ENCODE measurements at regions not wholly inside any gene's neighbourhood (a gene's known extent, or its start where the extent isn't known, plus 50 kb on each side); places are given as distances from the start of the nearest gene placed in this dataset.

DNA sequence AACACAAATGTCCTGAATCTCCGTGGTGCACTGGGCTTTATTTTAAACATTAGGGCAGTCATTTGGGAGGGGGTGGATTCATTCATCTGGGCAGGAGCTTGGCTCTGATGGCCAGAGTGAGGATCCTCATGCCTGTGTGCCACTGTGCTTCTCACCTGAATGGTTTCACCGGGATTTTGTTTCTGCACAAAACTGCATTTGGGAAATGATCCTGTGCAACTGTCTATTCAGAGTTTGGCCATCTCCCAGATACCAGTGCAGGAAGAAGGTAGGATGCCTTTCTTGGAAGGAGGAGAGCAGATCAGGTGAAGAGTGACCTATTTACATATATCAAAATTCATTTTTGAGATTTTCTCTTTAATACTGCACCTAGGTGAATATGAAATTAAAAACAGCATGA, 514.4 kb upstream of the SEMA6A start:
- no peaks in the 10 kb centered on the region for H3K79me2 ChIP-seq (ENCODE audit: control insufficient read depth, insufficient read depth, low read length)
- H3K27ac ChIP-seq (ENCODE audit: low read depth, low read length), result no peak overlapping the region
- H3K18ac ChIP-seq (ENCODE audit: low read length), result no peak overlapping the region
- no peak overlapping the region for H2BK120ac ChIP-seq (ENCODE audit: low read depth, low read length)
- no peak overlapping the region for H2BK5ac ChIP-seq (ENCODE audit: low read length)
- H3K27me3 ChIP-seq (ENCODE audit: insufficient read depth, low read length, poor library complexity), result no peaks in the 10 kb centered on the region
- H3K36me3 ChIP-seq (ENCODE audit: control insufficient read depth, insufficient read depth, low read length), result no peaks in the 10 kb centered on the region
- no peak overlapping the region for H3K4ac ChIP-seq (ENCODE audit: low read depth, low read length)
- H2BK15ac ChIP-seq (replicated peaks; ENCODE audit: low read depth), result peak overlapping the region; percentile 96
- H3K4me3 ChIP-seq (ENCODE audit: low read length), result no peak overlapping the region
- no peak overlapping the region for H4K8ac ChIP-seq (ENCODE audit: low read depth, low read length)
- H3K23ac ChIP-seq (ENCODE audit: low read length), result no peak overlapping the region
- H3K9ac ChIP-seq (ENCODE audit: low read length), result no peak overlapping the region
- no peak overlapping the region for H3K56ac ChIP-seq (ENCODE audit: low read length)
- no peak for DNase-seq
- H3K79me1 ChIP-seq (ENCODE audit: low read length), result no peaks in the 10 kb centered on the region
- no peak overlapping the region for H2AK5ac ChIP-seq (ENCODE audit: low read length)
- peaks cover 2% of the 10 kb centered on the region for H3K4me1 ChIP-seq (ENCODE audit: control insufficient read depth, low read depth, low read length)
- H3K4me2 ChIP-seq (ENCODE audit: low read length), result no peak overlapping the region
- no peak overlapping the region for H4K5ac ChIP-seq (ENCODE audit: low read length)
- no CpG with 5 or more reads among the region's 2 CpGs for WGBS (ENCODE audit: extremely low coverage, insufficient coverage, low lambda C conversion rate)

DNA sequence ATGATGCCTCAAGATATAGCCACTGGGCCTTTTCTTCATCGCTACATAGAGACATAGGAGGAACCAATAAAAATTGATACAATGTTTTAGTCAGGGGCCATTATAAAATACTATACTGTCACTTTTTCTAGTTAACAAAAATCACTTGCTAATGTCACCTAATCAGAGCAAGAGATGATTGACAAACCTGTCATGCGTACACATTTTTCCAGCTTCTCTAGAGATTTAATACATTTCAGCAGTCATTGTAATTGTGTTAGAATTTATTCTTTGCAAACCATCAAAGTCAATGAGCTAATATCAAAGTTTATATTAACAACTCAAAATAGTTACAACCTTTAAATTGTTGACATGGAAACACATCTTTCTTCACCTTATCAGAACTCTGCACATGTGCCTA, 513.6 kb upstream of the SEMA6A start:
- DNase-seq, result no peak
- Histone ChIP-seq H3K79me2 (ENCODE audit: control insufficient read depth, insufficient read depth, low read length) (no peaks in the 10 kb centered on the region), H3K27ac (ENCODE audit: low read depth, low read length) (no peak overlapping the region), H2BK5ac (ENCODE audit: low read length) (no peak overlapping the region), H3K23ac (ENCODE audit: low read length) (no peak overlapping the region), H3K79me1 (ENCODE audit: low read length) (no peaks in the 10 kb centered on the region), H4K8ac (ENCODE audit: low read depth, low read length) (no peak overlapping the region), H3K56ac (ENCODE audit: low read length) (no peak overlapping the region), H3K36me3 (ENCODE audit: control insufficient read depth, insufficient read depth, low read length) (no peaks in the 10 kb centered on the region), H4K5ac (ENCODE audit: low read length) (no peak overlapping the region), H2AK5ac (ENCODE audit: low read length) (no peak overlapping the region), H3K9ac (ENCODE audit: low read length) (no peak overlapping the region), H2BK15ac (replicated peaks; ENCODE audit: low read depth) (no peak overlapping the region), H3K4me2 (ENCODE audit: low read length) (no peak overlapping the region), H3K27me3 (ENCODE audit: insufficient read depth, low read length, poor library complexity) (no peaks in the 10 kb centered on the region), H3K4me3 (ENCODE audit: low read length) (no peak overlapping the region), H3K4me1 (ENCODE audit: control insufficient read depth, low read depth, low read length) (peaks cover 3% of the 10 kb centered on the region), H2BK120ac (ENCODE audit: low read depth, low read length) (no peak overlapping the region), H3K4ac (ENCODE audit: low read depth, low read length) (no peak overlapping the region), H3K18ac (ENCODE audit: low read length) (no peak overlapping the region)
- no CpG with 5 or more reads among the region's 2 CpGs for WGBS (ENCODE audit: extremely low coverage, insufficient coverage, low lambda C conversion rate)

DNA sequence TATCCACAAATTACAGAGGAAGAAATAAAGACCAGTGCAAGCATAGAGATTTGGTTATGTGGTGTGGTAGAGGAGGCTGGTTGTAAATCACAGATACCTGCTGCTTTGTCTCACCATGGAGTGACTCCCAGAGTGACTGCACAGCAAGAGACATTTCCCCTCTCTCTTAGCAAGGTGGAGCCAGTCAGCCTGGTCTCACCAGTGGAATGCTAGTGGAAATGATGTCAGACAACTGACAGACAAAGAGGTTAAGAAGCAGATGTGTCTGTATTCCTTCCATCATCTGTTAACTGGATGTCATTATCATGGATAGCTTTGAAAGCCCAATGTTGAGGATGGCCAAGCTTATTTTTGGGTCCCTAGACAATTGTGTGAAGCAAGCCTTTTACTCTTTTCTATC, 509.4 kb upstream of the SEMA6A start:
- Histone ChIP-seq H3K79me1 (ENCODE audit: low read length) (no peaks in the 10 kb centered on the region), H2BK5ac (ENCODE audit: low read length) (no peak overlapping the region), H2AK5ac (ENCODE audit: low read length) (no peak overlapping the region), H3K56ac (ENCODE audit: low read length) (peak overlapping the region; percentile 9), H3K23ac (ENCODE audit: low read length) (no peak overlapping the region), H2BK120ac (ENCODE audit: low read depth, low read length) (no peak overlapping the region), H3K4me1 (ENCODE audit: control insufficient read depth, low read depth, low read length) (peaks cover 3% of the 10 kb centered on the region), H3K4me3 (ENCODE audit: low read length) (no peak overlapping the region), H3K4ac (ENCODE audit: low read depth, low read length) (no peak overlapping the region), H3K27ac (ENCODE audit: low read depth, low read length) (no peak overlapping the region), H4K5ac (ENCODE audit: low read length) (no peak overlapping the region), H3K79me2 (ENCODE audit: control insufficient read depth, insufficient read depth, low read length) (no peaks in the 10 kb centered on the region), H2BK15ac (replicated peaks; ENCODE audit: low read depth) (no peak overlapping the region), H3K36me3 (ENCODE audit: control insufficient read depth, insufficient read depth, low read length) (no peaks in the 10 kb centered on the region), H3K18ac (ENCODE audit: low read length) (no peak overlapping the region), H4K8ac (ENCODE audit: low read depth, low read length) (no peak overlapping the region), H3K4me2 (ENCODE audit: low read length) (no peak overlapping the region), H3K27me3 (ENCODE audit: insufficient read depth, low read length, poor library complexity) (no peaks in the 10 kb centered on the region), H3K9ac (ENCODE audit: low read length) (no peak overlapping the region)
- peak; percentile 68 for DNase-seq

DNA sequence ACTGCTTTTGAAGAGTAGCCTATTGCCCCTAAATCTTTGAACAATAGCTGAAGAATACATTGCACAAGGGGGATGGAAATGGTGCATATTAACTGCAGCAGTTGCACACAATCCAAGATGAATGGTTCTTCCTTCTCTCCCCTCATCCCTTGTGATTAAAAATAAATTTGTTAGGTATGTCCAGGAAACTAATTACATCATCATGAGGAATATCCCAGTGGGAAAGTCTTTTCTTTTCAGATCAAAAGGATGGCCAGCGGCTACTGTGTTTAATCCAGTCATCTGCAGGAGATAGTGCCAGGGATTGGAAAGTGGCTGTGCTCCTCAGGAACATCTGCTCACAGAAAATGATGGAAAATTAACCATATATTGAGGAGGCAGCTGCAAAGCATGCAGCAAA, 508.4 kb upstream of the SEMA6A start:
- Histone ChIP-seq H3K36me3 (ENCODE audit: control insufficient read depth, insufficient read depth, low read length) (no peaks in the 10 kb centered on the region), H2BK120ac (ENCODE audit: low read depth, low read length) (no peak overlapping the region), H3K23ac (ENCODE audit: low read length) (no peak overlapping the region), H4K8ac (ENCODE audit: low read depth, low read length) (no peak overlapping the region), H3K9ac (ENCODE audit: low read length) (no peak overlapping the region), H2BK15ac (replicated peaks; ENCODE audit: low read depth) (peak overlapping the region; percentile 92), H3K4me1 (ENCODE audit: control insufficient read depth, low read depth, low read length) (peaks cover 3% of the 10 kb centered on the region), H3K4me3 (ENCODE audit: low read length) (no peak overlapping the region), H2AK5ac (ENCODE audit: low read length) (no peak overlapping the region), H3K18ac (ENCODE audit: low read length) (peak overlapping the region; percentile 32), H3K27me3 (ENCODE audit: insufficient read depth, low read length, poor library complexity) (no peaks in the 10 kb centered on the region), H2BK5ac (ENCODE audit: low read length) (no peak overlapping the region), H3K79me2 (ENCODE audit: control insufficient read depth, insufficient read depth, low read length) (no peaks in the 10 kb centered on the region), H3K4ac (ENCODE audit: low read depth, low read length) (no peak overlapping the region), H3K4me2 (ENCODE audit: low read length) (no peak overlapping the region), H4K5ac (ENCODE audit: low read length) (no peak overlapping the region), H3K56ac (ENCODE audit: low read length) (no peak overlapping the region), H3K79me1 (ENCODE audit: low read length) (no peaks in the 10 kb centered on the region), H3K27ac (ENCODE audit: low read depth, low read length) (no peak overlapping the region)
- DNase-seq, result no peak
- no CpG with 5 or more reads among the region's 1 CpG for WGBS (ENCODE audit: extremely low coverage, insufficient coverage, low lambda C conversion rate)

DNA sequence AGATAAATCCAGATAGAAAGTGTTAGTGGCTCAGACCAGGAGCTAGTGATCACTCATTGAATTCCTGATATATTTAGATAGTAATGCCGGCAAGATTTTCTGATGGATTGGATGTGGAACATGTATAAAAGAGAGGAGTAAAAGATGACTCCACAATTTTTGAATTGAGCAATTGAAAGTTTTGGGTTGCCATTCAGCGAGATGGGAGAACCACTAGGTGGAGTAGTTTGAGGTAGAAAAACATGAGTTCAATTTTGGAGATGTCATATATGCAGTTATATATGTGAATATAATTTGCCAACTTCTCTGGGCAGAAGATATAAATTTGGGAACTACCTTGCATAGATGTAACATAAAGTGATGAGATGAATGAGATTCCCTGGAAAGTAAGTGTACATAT, 502.5 kb upstream of the SEMA6A start:
- Histone ChIP-seq H4K5ac (ENCODE audit: low read length) (no peak overlapping the region), H3K27me3 (ENCODE audit: insufficient read depth, low read length, poor library complexity) (no peaks in the 10 kb centered on the region), H3K79me2 (ENCODE audit: control insufficient read depth, insufficient read depth, low read length) (no peaks in the 10 kb centered on the region), H2BK5ac (ENCODE audit: low read length) (no peak overlapping the region), H2BK120ac (ENCODE audit: low read depth, low read length) (peak overlapping the region; percentile 88), H4K8ac (ENCODE audit: low read depth, low read length) (no peak overlapping the region), H3K4me3 (ENCODE audit: low read length) (no peak overlapping the region), H3K4me1 (ENCODE audit: control insufficient read depth, low read depth, low read length) (no peaks in the 10 kb centered on the region), H3K4ac (ENCODE audit: low read depth, low read length) (no peak overlapping the region), H3K18ac (ENCODE audit: low read length) (no peak overlapping the region), H2BK15ac (replicated peaks; ENCODE audit: low read depth) (no peak overlapping the region), H3K23ac (ENCODE audit: low read length) (no peak overlapping the region), H3K79me1 (ENCODE audit: low read length) (no peaks in the 10 kb centered on the region), H2AK5ac (ENCODE audit: low read length) (no peak overlapping the region), H3K27ac (ENCODE audit: low read depth, low read length) (no peak overlapping the region), H3K36me3 (ENCODE audit: control insufficient read depth, insufficient read depth, low read length) (no peaks in the 10 kb centered on the region), H3K9ac (ENCODE audit: low read length) (no peak overlapping the region), H3K4me2 (ENCODE audit: low read length) (no peak overlapping the region), H3K56ac (ENCODE audit: low read length) (no peak overlapping the region)
- WGBS (ENCODE audit: extremely low coverage, insufficient coverage, low lambda C conversion rate), result no CpG with 5 or more reads among the region's 2 CpGs
- peak; percentile 25 for DNase-seq

DNA sequence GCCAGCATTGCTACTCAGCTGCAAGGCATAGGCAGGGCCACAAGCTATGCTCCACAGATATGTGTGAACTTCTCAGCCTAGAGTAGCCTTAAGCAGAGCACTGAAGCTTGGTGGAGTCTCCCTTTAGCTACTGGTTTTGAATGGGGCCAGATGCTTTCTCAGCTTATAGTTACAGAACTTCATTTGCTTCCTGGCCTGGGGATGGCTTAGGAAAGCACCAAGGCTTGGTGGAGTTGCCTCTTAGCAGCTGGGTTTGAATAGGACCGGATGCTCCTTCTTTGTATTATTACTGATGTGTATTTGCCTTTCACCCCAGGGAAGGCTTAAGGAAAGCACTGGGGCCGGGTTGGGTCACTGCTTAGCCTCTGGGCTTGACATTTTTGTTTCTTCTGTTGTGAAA, 497.8 kb upstream of the SEMA6A start:
- no peak overlapping the region for H3K4me2 ChIP-seq (ENCODE audit: low read length)
- H4K5ac ChIP-seq (ENCODE audit: low read length), result no peak overlapping the region
- WGBS (ENCODE audit: extremely low coverage, insufficient coverage, low lambda C conversion rate), result no CpG with 5 or more reads among the region's 2 CpGs
- no peaks in the 10 kb centered on the region for H3K27me3 ChIP-seq (ENCODE audit: insufficient read depth, low read length, poor library complexity)
- no peak overlapping the region for H2AK5ac ChIP-seq (ENCODE audit: low read length)
- peak; percentile 76 for DNase-seq
- no peak overlapping the region for H3K23ac ChIP-seq (ENCODE audit: low read length)
- H3K79me1 ChIP-seq (ENCODE audit: low read length), result no peaks in the 10 kb centered on the region
- no peak overlapping the region for H2BK15ac ChIP-seq (replicated peaks; ENCODE audit: low read depth)
- H3K9ac ChIP-seq (ENCODE audit: low read length), result no peak overlapping the region
- H2BK120ac ChIP-seq (ENCODE audit: low read depth, low read length), result no peak overlapping the region
- H3K36me3 ChIP-seq (ENCODE audit: control insufficient read depth, insufficient read depth, low read length), result no peaks in the 10 kb centered on the region
- peak overlapping the region; percentile 11 for H3K56ac ChIP-seq (ENCODE audit: low read length)
- H3K27ac ChIP-seq (ENCODE audit: low read depth, low read length), result peak overlapping the region; percentile 39
- H2BK5ac ChIP-seq (ENCODE audit: low read length), result no peak overlapping the region
- no peak overlapping the region for H3K4me3 ChIP-seq (ENCODE audit: low read length)
- no peaks in the 10 kb centered on the region for H3K79me2 ChIP-seq (ENCODE audit: control insufficient read depth, insufficient read depth, low read length)
- H3K4ac ChIP-seq (ENCODE audit: low read depth, low read length), result no peak overlapping the region
- H4K8ac ChIP-seq (ENCODE audit: low read depth, low read length), result no peak overlapping the region
- no peaks in the 10 kb centered on the region for H3K4me1 ChIP-seq (ENCODE audit: control insufficient read depth, low read depth, low read length)
- peak overlapping the region; percentile 33 for H3K18ac ChIP-seq (ENCODE audit: low read length)
